Left ventricle myocardium inferior (tissue), 1 donor: ENCODE measurements at regions not wholly inside any gene's neighbourhood (a gene's known extent, or its start where the extent isn't known, plus 50 kb on each side); places are given as distances from the start of the nearest gene placed in this dataset.

Experiments
- DNase-seq: peaks from one replicate; pipeline ENCODE4 v3.0.0-alpha.2; 2020
- H3K27ac ChIP-seq: fragments of 200-600 bp; replicated peaks from 2 replicates; pipeline ENCODE4 v1.8.0; 2021
- H3K27me3 ChIP-seq: fragments of 200-600 bp; 2 replicates; pipeline ENCODE4 v1.8.0; 2021; ENCODE audit warnings: low read depth
- H3K36me3 ChIP-seq: fragments of 200-600 bp; 2 replicates; pipeline ENCODE4 v1.8.0; 2021
- H3K4me1 ChIP-seq: fragments of 200-600 bp; 2 replicates; pipeline ENCODE4 v1.8.0; 2021
- H3K4me3 ChIP-seq: fragments of 200-600 bp; 2 replicates; pipeline ENCODE4 v1.8.0; 2021; ENCODE audit warnings: mild to moderate bottlenecking, moderate library complexity
- H3K9me3 ChIP-seq: fragments of 200-600 bp; replicated peaks from 2 replicates; pipeline ENCODE4 v1.8.0; 2021
- intact Hi-C: fragments of 100-400 bp; cut with micrococcal nuclease; formaldehyde crosslinking; loops from one replicate; pipeline ENCODE4 v1.11.0; 2022
- TF ChIP-seq, protein P1 (sequence below): fragments of 200-600 bp; IDR thresholded peaks from 2 replicates; pipeline ENCODE4 v1.8.0; 2021; ENCODE audit warnings: antibody characterized with exemption, mild to moderate bottlenecking, borderline replicate concordance
- donor health status: DM: no; HTN: yes; CAD: no; lungs with severe emphysema.

GRCh38 chr3:144554889-144555288 is 583.3 kb downstream of the DIPK2A start:
- TF ChIP-seq, protein P1, sequence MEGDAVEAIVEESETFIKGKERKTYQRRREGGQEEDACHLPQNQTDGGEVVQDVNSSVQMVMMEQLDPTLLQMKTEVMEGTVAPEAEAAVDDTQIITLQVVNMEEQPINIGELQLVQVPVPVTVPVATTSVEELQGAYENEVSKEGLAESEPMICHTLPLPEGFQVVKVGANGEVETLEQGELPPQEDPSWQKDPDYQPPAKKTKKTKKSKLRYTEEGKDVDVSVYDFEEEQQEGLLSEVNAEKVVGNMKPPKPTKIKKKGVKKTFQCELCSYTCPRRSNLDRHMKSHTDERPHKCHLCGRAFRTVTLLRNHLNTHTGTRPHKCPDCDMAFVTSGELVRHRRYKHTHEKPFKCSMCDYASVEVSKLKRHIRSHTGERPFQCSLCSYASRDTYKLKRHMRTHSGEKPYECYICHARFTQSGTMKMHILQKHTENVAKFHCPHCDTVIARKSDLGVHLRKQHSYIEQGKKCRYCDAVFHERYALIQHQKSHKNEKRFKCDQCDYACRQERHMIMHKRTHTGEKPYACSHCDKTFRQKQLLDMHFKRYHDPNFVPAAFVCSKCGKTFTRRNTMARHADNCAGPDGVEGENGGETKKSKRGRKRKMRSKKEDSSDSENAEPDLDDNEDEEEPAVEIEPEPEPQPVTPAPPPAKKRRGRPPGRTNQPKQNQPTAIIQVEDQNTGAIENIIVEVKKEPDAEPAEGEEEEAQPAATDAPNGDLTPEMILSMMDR = no peak
- Histone ChIP-seq H3K4me3 (no peak overlapping the region), H3K36me3 (no peaks in the 10 kb centered on the region), H3K27me3 (no peaks in the 10 kb centered on the region), H3K4me1 (no peaks in the 10 kb centered on the region), H3K27ac (no peak overlapping the region), H3K9me3 (no peaks in the 10 kb centered on the region)
- no peak for DNase-seq
- intact Hi-C loops = no loop called here

GRCh38 chr3:144556392-144556791 is 584.8 kb downstream of the DIPK2A start:
- Histone ChIP-seq H3K4me3 (no peak overlapping the region), H3K27me3 (no peaks in the 10 kb centered on the region), H3K4me1 (no peaks in the 10 kb centered on the region), H3K9me3 (no peaks in the 10 kb centered on the region), H3K36me3 (no peaks in the 10 kb centered on the region), H3K27ac (no peak overlapping the region)
- intact Hi-C loops = no loop called here
- TF ChIP-seq, protein P1 = no peak
- DNase-seq = no peak

DNA sequence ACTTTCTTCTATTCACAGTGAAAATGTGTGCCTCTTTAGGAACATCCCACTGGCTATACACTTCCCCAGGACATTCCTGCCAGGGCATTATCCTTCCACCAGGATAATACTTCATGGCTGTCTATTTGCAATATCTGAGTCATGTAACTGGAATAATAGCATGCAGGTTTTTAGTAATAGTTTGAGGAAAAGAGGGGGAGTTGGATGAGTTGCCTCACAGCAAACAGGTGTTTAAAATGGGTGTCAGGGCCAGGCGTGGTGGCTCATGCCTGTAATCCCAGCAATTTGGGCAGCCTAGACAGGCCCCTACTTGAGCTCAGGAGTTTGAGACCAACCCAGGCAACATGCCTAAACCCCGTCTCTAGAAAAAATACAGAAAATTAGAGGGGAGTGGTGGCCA is 585.9 kb downstream of the DIPK2A start:
- Histone ChIP-seq H3K4me3 (no peak overlapping the region), H3K27me3 (no peaks in the 10 kb centered on the region), H3K4me1 (no peaks in the 10 kb centered on the region), H3K36me3 (no peaks in the 10 kb centered on the region), H3K9me3 (no peaks in the 10 kb centered on the region), H3K27ac (no peak overlapping the region)
- intact Hi-C loops = no loop called here
- TF ChIP-seq, protein P1 = no peak
- no peak for DNase-seq

DNA sequence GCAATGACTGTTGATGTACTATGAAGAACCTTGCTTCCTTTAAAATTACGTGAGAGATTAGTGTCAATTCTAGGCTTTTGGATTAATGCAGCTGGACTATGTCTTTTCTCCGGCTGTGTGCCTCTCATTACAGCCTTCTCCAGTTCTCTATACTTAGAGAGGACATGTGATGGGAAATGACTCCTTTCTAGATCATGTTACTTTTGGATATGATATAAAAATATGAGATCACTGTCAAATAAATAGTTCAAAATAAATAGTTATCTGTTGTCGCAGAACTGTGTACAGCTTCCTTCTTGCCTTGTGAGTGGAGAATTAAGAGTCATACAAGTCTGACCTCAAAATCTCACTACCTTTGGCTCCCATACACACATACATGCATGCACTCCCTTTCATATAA is 592.4 kb downstream of the DIPK2A start:
- Histone ChIP-seq H3K4me3 (no peak overlapping the region), H3K36me3 (no peaks in the 10 kb centered on the region), H3K27me3 (no peaks in the 10 kb centered on the region), H3K9me3 (no peaks in the 10 kb centered on the region), H3K4me1 (no peaks in the 10 kb centered on the region), H3K27ac (no peak overlapping the region)
- TF ChIP-seq, protein P1 = no peak
- intact Hi-C loops = no loop called here
- DNase-seq = no peak

DNA sequence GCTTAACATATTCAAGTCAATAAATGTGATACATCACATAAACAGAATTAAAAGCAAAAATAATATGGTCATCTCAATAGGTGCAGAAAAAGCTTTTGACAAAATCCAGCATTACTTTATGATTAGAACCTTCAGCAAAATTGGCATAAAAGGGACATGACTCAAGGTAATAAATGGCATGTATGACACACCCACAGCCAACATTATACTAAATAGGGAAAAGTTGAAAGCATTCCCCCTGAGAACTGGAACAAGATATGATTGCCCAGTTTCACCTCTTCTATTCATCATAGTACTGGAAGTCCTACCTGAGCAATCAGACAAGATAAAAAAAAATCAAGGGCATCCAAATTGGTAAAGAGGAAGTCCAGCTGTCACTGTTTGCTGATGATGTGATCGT is 594.7 kb downstream of the DIPK2A start:
- H3K9me3 ChIP-seq = no peaks in the 10 kb centered on the region
- H3K4me1 ChIP-seq = no peaks in the 10 kb centered on the region
- H3K4me3 ChIP-seq = no peak overlapping the region
- H3K27ac ChIP-seq = no peak overlapping the region
- no peaks in the 10 kb centered on the region for H3K36me3 ChIP-seq
- DNase-seq = no peak
- intact Hi-C loops = no loop called here
- TF ChIP-seq, protein P1 = no peak
- no peaks in the 10 kb centered on the region for H3K27me3 ChIP-seq

DNA sequence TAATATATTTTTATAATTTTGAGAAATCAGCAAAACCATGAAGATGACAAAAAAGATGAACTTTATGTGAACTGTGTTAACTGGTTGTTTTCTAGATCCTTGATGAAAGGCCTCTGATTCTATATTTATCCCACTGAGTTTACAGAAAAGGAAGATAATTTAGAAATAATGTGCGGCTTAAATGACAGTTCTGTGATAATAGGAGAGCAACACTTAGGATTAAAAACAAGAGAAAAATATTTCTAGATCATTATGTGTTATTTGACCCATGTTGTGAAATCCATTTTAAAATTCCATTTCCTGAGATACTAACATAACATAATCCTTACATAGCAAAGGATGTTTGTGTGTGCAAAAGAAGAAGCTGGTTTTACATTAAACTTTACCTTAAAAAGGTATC is 598.0 kb downstream of the DIPK2A start:
- DNase-seq = no peak
- H3K4me3 ChIP-seq = no peak overlapping the region
- H3K4me1 ChIP-seq = no peaks in the 10 kb centered on the region
- no peaks in the 10 kb centered on the region for H3K9me3 ChIP-seq
- intact Hi-C loops = no loop called here
- no peaks in the 10 kb centered on the region for H3K27me3 ChIP-seq
- TF ChIP-seq, protein P1 = no peak
- no peak overlapping the region for H3K27ac ChIP-seq
- no peaks in the 10 kb centered on the region for H3K36me3 ChIP-seq
